Prostate gland (tissue), 2 donors: ENCODE measurements at regions not wholly inside any gene's neighbourhood (a gene's known extent, or its start where the extent isn't known, plus 50 kb on each side); places are given as distances from the start of the nearest gene placed in this dataset.

Source experiments
- DNase-seq: peaks from one replicate; pipeline ENCODE4 v3.0.0-alpha.2; 2019; ENCODE audit warnings: low spot score
- H3K27ac ChIP-seq, 2 donors: fragments of 200-600 bp; sonication (generic); 2 replicates each; pipeline ENCODE4 v1.5.1; 2017 to 2019
- H3K27me3 ChIP-seq: fragments of 200-600 bp; sonication (generic); replicated peaks from 2 replicates; pipeline ENCODE4 v1.5.1; 2019; ENCODE audit not compliant: insufficient read depth
- H3K36me3 ChIP-seq, 2 donors: fragments of 200-600 bp; sonication (generic); 1 replicate in 1 of 2; 2 replicates in 1 of 2; pipeline versions ENCODE4 v1.5.1 to v1.8.1; 2017 to 2019
- H3K4me1 ChIP-seq: fragments of 200-600 bp; sonication (generic); replicated peaks from 2 replicates; pipeline ENCODE4 v1.5.1; 2019
- H3K4me3 ChIP-seq, 2 donors: fragments of 200-600 bp; sonication (generic); 2 replicates each; pipeline ENCODE4 v1.5.1; 2017 to 2019
- H3K9me3 ChIP-seq: fragments of 200-600 bp; sonication (generic); 2 replicates; pipeline ENCODE4 v1.5.1; 2017
- POLR2A ChIP-seq: fragments of 450-650 bp; IDR thresholded peaks from one replicate; pipeline ENCODE4 v1.6.1; 2016; ENCODE audit warnings: antibody characterized with exemption, mild to moderate bottlenecking
- POLR2AphosphoS5 ChIP-seq: sonication (generic); formaldehyde crosslinking; IDR thresholded peaks from one replicate; pipeline ENCODE4 v1.6.1; 2017; ENCODE audit warnings: antibody characterized with exemption
- WGBS: methylation state at CpG from one replicate; pipeline ENCODE4 v1.1.5; 2018; 5-methylcytosine and 5-hydroxymethylcytosine counted together
- intact Hi-C: fragments of 100-400 bp; cut with DNase I; formaldehyde crosslinking; loops from one replicate; pipeline ENCODE4 v1.14.2; 2022
- TF ChIP-seq, protein P1 (sequence below), 4 experiments: fragments of 200-600 bp in 2 of 4; fragments of 450-650 bp in 2 of 4; sonication (generic) in 2 of 4; IDR thresholded peaks; 1 replicate in 3 of 4; 2 replicates in 1 of 4; pipeline ENCODE4 v1.5.1; 2016 to 2019; ENCODE audit warnings: antibody characterized with exemption in 4 of 4, mild to moderate bottlenecking in 2 of 4, moderate library complexity in 2 of 4

DNA sequence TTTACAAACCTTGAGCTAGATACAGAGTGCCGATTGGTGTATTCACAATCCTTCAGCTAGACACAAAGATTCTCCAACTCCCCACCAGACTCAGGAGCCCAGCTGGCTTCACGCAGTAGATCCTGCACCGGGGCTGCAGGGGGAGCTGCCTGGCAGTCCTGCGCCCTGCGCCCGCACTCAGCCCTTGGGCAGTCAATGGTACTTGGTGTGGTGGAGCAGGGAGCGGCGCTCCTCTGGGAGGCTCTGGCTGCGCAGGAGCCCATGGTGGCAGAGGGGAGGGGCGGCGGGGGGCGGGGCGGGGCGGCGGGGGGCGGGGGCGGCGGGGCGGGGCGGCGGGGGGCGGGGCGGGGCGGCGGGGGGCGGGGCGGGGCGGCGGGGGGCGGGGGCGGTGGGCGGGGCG lies 923.4 kb downstream of the SOCS6 start:
- TF ChIP-seq POLR2AphosphoS5 = no peak
- no peak for TF ChIP-seq POLR2A
- TF ChIP-seq, protein P1, sequence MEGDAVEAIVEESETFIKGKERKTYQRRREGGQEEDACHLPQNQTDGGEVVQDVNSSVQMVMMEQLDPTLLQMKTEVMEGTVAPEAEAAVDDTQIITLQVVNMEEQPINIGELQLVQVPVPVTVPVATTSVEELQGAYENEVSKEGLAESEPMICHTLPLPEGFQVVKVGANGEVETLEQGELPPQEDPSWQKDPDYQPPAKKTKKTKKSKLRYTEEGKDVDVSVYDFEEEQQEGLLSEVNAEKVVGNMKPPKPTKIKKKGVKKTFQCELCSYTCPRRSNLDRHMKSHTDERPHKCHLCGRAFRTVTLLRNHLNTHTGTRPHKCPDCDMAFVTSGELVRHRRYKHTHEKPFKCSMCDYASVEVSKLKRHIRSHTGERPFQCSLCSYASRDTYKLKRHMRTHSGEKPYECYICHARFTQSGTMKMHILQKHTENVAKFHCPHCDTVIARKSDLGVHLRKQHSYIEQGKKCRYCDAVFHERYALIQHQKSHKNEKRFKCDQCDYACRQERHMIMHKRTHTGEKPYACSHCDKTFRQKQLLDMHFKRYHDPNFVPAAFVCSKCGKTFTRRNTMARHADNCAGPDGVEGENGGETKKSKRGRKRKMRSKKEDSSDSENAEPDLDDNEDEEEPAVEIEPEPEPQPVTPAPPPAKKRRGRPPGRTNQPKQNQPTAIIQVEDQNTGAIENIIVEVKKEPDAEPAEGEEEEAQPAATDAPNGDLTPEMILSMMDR (IDR thresholded peaks at IDR 0.05) = no peak
- Histone ChIP-seq H3K9me3 (no peaks in the 10 kb centered on the region), H3K4me1 (no peaks in the 10 kb centered on the region), H3K27me3 (no peaks in the 10 kb centered on the region), H3K4me3 (no peak overlapping the region), H3K36me3 (no peaks in the 10 kb centered on the region), H3K27ac (no peak overlapping the region)
- intact Hi-C loops = no loop called here
- WGBS = 87% methylated on average over 12 of the region's 33 CpGs
- no peak for DNase-seq

DNA sequence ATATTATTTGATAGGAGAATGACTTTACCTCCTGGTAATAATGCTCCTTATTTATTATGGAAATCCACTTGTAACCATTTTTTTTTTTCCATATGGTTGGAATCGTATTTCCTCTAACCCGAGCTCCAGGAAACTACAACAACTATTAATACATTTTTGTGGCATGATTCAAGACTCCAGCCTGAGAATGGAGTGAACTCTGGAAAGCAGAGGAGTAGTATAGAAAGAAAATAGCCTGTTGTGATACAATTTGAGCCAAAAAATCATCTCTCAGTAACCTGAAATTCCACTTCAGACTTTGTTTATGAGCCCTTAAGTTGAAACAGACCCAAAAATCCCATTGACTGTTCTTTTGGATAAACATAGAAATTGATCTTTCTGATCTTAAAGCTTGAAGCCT lies 921.1 kb downstream of the SOCS6 start:
- TF ChIP-seq POLR2A (no peak), POLR2AphosphoS5 (no peak)
- TF ChIP-seq, protein P1 (IDR thresholded peaks at IDR 0.05) = no peak
- 34% methylated on average over 2 of the region's 2 CpGs for WGBS
- no peak for DNase-seq
- intact Hi-C loops = no loop called here
- Histone ChIP-seq H3K4me3 (no peak overlapping the region), H3K27ac (no peak overlapping the region), H3K9me3 (no peaks in the 10 kb centered on the region), H3K27me3 (no peaks in the 10 kb centered on the region), H3K4me1 (no peaks in the 10 kb centered on the region), H3K36me3 (no peaks in the 10 kb centered on the region)

DNA sequence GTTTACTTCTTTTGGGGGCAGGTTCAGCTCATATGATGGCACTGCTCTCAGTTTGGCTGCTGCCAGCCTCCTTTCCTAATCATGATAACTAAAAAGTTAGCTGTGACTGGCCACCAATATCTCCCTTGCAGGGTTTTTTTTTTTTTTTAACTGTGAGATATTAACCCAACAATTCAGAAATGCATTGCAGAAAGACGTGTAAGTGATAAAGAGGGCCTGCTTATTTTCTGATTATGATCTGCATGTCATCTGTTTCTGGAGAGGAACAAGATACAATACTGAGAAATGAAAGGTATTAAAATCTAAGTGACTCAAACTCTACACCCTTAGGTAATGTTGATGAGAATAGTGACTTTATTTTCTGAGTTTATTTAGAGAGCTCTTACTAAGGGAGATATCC lies 905.6 kb downstream of the SOCS6 start:
- Histone ChIP-seq H3K27ac (no peak overlapping the region), H3K27me3 (no peaks in the 10 kb centered on the region), H3K9me3 (no peaks in the 10 kb centered on the region), H3K4me1 (no peaks in the 10 kb centered on the region), H3K36me3 (no peaks in the 10 kb centered on the region), H3K4me3 (no peak overlapping the region)
- intact Hi-C loops = no loop called here
- 53% methylated on average over 1 of the region's 1 CpG for WGBS
- no peak for DNase-seq
- TF ChIP-seq POLR2A (no peak), POLR2AphosphoS5 (no peak)
- TF ChIP-seq, protein P1 (IDR thresholded peaks at IDR 0.05) = no peak

DNA sequence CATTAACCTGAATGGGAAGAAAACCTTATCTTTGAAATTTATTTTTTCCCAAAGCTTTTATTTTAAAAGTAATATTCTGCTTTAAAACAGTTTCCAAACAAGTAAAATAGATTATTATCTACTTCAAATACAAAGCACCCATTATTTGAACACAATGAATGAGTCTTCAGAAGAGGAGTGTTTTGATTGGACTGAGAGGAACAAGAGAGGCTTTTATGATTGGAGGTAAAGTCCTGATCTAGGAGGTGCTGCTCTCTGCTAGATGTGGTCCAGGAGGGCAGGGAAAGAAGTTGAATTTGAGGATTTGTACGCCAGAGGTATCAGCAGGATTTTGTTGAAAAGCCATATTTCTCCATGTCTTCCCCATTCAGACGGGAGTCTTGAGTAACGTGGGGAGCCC lies 900.7 kb downstream of the SOCS6 start:
- intact Hi-C loops = no loop called here
- Histone ChIP-seq H3K27ac (no peak overlapping the region), H3K4me1 (no peaks in the 10 kb centered on the region), H3K27me3 (no peaks in the 10 kb centered on the region), H3K9me3 (no peaks in the 10 kb centered on the region), H3K4me3 (no peak overlapping the region), H3K36me3 (no peaks in the 10 kb centered on the region)
- WGBS = 78% methylated on average over 3 of the region's 3 CpGs
- TF ChIP-seq POLR2A (no peak), POLR2AphosphoS5 (no peak)
- TF ChIP-seq, protein P1 (IDR thresholded peaks at IDR 0.05) = no peak
- DNase-seq = no peak

DNA sequence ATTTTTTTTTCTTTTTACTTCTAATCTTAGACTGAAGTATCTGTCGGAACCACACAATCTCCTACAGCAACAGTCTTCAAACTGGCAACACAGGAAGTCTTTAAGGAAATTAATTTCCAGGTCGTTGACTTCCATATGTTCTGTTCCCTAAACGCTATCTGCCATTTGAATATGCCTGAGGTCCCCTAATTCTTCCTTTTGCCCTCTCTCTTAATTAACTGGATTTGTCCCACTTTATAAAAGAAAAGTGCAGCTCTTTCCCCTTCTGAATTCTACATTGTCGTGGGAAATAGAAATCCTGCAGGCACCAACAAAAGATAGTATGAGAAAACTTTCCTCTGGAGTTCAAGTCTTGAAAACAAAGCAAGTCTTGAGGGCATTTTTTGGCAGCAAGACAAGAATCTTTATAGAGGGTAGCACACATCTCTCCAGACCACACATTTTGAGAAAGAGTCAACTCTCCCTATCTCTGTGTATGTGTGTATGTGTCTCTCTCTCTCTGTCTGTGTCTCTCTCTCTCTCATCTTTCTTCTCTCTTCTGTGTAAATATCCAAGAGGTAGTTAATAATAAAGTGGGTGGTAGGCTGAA lies 879.8 kb downstream of the SOCS6 start:
- no peak overlapping the region for H3K4me3 ChIP-seq
- H3K36me3 ChIP-seq = no peaks in the 10 kb centered on the region
- WGBS = 25% methylated on average over 4 of the region's 4 CpGs
- no peaks in the 10 kb centered on the region for H3K27me3 ChIP-seq
- intact Hi-C loops = no loop called here
- H3K9me3 ChIP-seq = no peaks in the 10 kb centered on the region
- DNase-seq = no peak
- no peak overlapping the region for H3K27ac ChIP-seq
- TF ChIP-seq, protein P1 (IDR thresholded peaks at IDR 0.05) = no peak
- TF ChIP-seq POLR2A = no peak
- TF ChIP-seq POLR2AphosphoS5 = no peak
- H3K4me1 ChIP-seq = no peaks in the 10 kb centered on the region
